ENCODE measurements at regions not wholly inside any gene's neighbourhood (a gene's known extent, or its start where the extent isn't known, plus 50 kb on each side); places are given as distances from the start of the nearest gene placed in this dataset.
A peak's percentile ranks its signal among the peaks of the same experiment; 100 is the strongest.

- H3K79me2 ChIP-seq (ENCODE audit: low read length), result no peaks in the 10 kb centered on the region
- H2AFZ ChIP-seq (ENCODE audit: low read depth, low read length), result no peak overlapping the region
- TF ChIP-seq CTCF (IDR thresholded peaks at IDR 0.05; ENCODE audit: low read depth, low read length) (no peak), EZH2phosphoT487 (IDR thresholded peaks at IDR 0.05; ENCODE audit: low read depth) (no peak)
- no peak overlapping the region for H3K9ac ChIP-seq (ENCODE audit: low read length)
- peaks cover 15% of the 10 kb centered on the region for H3K4me1 ChIP-seq (ENCODE audit: low read length)
- H3K9me3 ChIP-seq (ENCODE audit: insufficient read depth, low read length), result no peaks in the 10 kb centered on the region
- H3K4me2 ChIP-seq (ENCODE audit: low read length), result peak overlapping the region; percentile 32
- H3K27me3 ChIP-seq (ENCODE audit: low read depth, low read length), result peaks cover 5% of the 10 kb centered on the region; the same call in 1 of the 2 replicates
- H3K27ac ChIP-seq (ENCODE audit: low read length), result no peak overlapping the region
- H3K4me3 ChIP-seq (ENCODE audit: low read length), result no peak overlapping the region
- H4K20me1 ChIP-seq (ENCODE audit: insufficient read depth, low read length), result no peaks in the 10 kb centered on the region
- no peaks in the 10 kb centered on the region for H3K36me3 ChIP-seq (replicated peaks; ENCODE audit: low read depth, low read length)
Measured at GRCh38 chr14:22410497-22410896, 178.5 kb downstream of the DAD1 start.

- Histone ChIP-seq H3K36me3 (replicated peaks; ENCODE audit: low read depth, low read length) (no peaks in the 10 kb centered on the region), H4K20me1 (ENCODE audit: insufficient read depth, low read length) (no peaks in the 10 kb centered on the region), H3K4me1 (ENCODE audit: low read length) (peaks cover 15% of the 10 kb centered on the region), H2AFZ (ENCODE audit: low read depth, low read length) (no peak overlapping the region), H3K9ac (ENCODE audit: low read length) (no peak overlapping the region), H3K9me3 (ENCODE audit: insufficient read depth, low read length) (no peaks in the 10 kb centered on the region), H3K27me3 (ENCODE audit: low read depth, low read length) (peaks cover 17% of the 10 kb centered on the region; the same call in 1 of the 2 replicates), H3K79me2 (ENCODE audit: low read length) (no peaks in the 10 kb centered on the region), H3K27ac (ENCODE audit: low read length) (no peak overlapping the region), H3K4me2 (ENCODE audit: low read length) (no peak overlapping the region), H3K4me3 (ENCODE audit: low read length) (no peak overlapping the region)
- TF ChIP-seq CTCF (IDR thresholded peaks at IDR 0.05; ENCODE audit: low read depth, low read length) (no peak), EZH2phosphoT487 (IDR thresholded peaks at IDR 0.05; ENCODE audit: low read depth) (no peak)
Measured at GRCh38 chr14:22409006-22409405, 180.0 kb downstream of the DAD1 start.

- Histone ChIP-seq H3K4me3 (ENCODE audit: low read length) (no peak overlapping the region), H3K27me3 (ENCODE audit: low read depth, low read length) (peaks cover 21% of the 10 kb centered on the region), H2AFZ (ENCODE audit: low read depth, low read length) (no peak overlapping the region), H3K9me3 (ENCODE audit: insufficient read depth, low read length) (no peaks in the 10 kb centered on the region), H4K20me1 (ENCODE audit: insufficient read depth, low read length) (no peaks in the 10 kb centered on the region), H3K36me3 (replicated peaks; ENCODE audit: low read depth, low read length) (no peaks in the 10 kb centered on the region), H3K79me2 (ENCODE audit: low read length) (no peaks in the 10 kb centered on the region), H3K4me2 (ENCODE audit: low read length) (no peak overlapping the region), H3K4me1 (ENCODE audit: low read length) (peaks cover 15% of the 10 kb centered on the region), H3K27ac (ENCODE audit: low read length) (no peak overlapping the region), H3K9ac (ENCODE audit: low read length) (no peak overlapping the region)
- TF ChIP-seq EZH2phosphoT487 (IDR thresholded peaks at IDR 0.05; ENCODE audit: low read depth), result no peak
- no peak for TF ChIP-seq CTCF (IDR thresholded peaks at IDR 0.05; ENCODE audit: low read depth, low read length)
Measured at GRCh38 chr14:22408547-22408946, 180.5 kb downstream of the DAD1 start.

GRCh38 chr14:22407033-22407432 lies 182.0 kb downstream of the DAD1 start:
- TF ChIP-seq EZH2phosphoT487 (IDR thresholded peaks at IDR 0.05; ENCODE audit: low read depth), result no peak

GRCh38 chr14:22405201-22405600 lies 183.8 kb downstream of the DAD1 start:
- Histone ChIP-seq H3K9me3 (ENCODE audit: insufficient read depth, low read length) (no peaks in the 10 kb centered on the region), H3K27me3 (ENCODE audit: low read depth, low read length) (peaks cover 41% of the 10 kb centered on the region), H3K27ac (ENCODE audit: low read length) (no peak overlapping the region), H3K9ac (ENCODE audit: low read length) (no peak overlapping the region), H3K4me1 (ENCODE audit: low read length) (peaks cover 9% of the 10 kb centered on the region), H3K36me3 (replicated peaks; ENCODE audit: low read depth, low read length) (no peaks in the 10 kb centered on the region), H4K20me1 (ENCODE audit: insufficient read depth, low read length) (no peaks in the 10 kb centered on the region), H3K4me2 (ENCODE audit: low read length) (no peak overlapping the region), H3K4me3 (ENCODE audit: low read length) (no peak overlapping the region), H2AFZ (ENCODE audit: low read depth, low read length) (no peak overlapping the region), H3K79me2 (ENCODE audit: low read length) (no peaks in the 10 kb centered on the region)
- TF ChIP-seq CTCF (IDR thresholded peaks at IDR 0.05; ENCODE audit: low read depth, low read length), result no peak
- TF ChIP-seq EZH2phosphoT487 (IDR thresholded peaks at IDR 0.05; ENCODE audit: low read depth), result no peak

More at GRCh38 chr14:22407033-22407432, 182.0 kb downstream of the DAD1 start:
- Histone ChIP-seq H4K20me1 (ENCODE audit: insufficient read depth, low read length) (no peaks in the 10 kb centered on the region), H3K4me2 (ENCODE audit: low read length) (no peak overlapping the region), H3K4me3 (ENCODE audit: low read length) (no peak overlapping the region), H3K79me2 (ENCODE audit: low read length) (no peaks in the 10 kb centered on the region), H3K4me1 (ENCODE audit: low read length) (peaks cover 15% of the 10 kb centered on the region), H3K36me3 (replicated peaks; ENCODE audit: low read depth, low read length) (no peaks in the 10 kb centered on the region), H3K27ac (ENCODE audit: low read length) (no peak overlapping the region), H3K9ac (ENCODE audit: low read length) (no peak overlapping the region), H2AFZ (ENCODE audit: low read depth, low read length) (no peak overlapping the region), H3K27me3 (ENCODE audit: low read depth, low read length) (peaks cover 36% of the 10 kb centered on the region), H3K9me3 (ENCODE audit: insufficient read depth, low read length) (no peaks in the 10 kb centered on the region)

All from OCI-LY3 (cell line).